Epithelial cell of proximal tubule (primary cell): ENCODE measurements at regions not wholly inside any gene's neighbourhood (a gene's known extent, or its start where the extent isn't known, plus 50 kb on each side); places are given as distances from the start of the nearest gene placed in this dataset.

Experiments
- DNase-seq: peaks from one replicate; pipeline ENCODE4 v3.0.0-alpha.2; 2011; ENCODE audit warnings: low read depth
- H3K4me3 ChIP-seq: 2 replicates; pipeline ENCODE4 v1.5.1; 2011; ENCODE audit warnings: low read depth, mild to moderate bottlenecking, low read length
- CTCF ChIP-seq: conservative IDR thresholded peaks from 2 replicates; pipeline ENCODE4 v1.5.1; 2012; ENCODE audit warnings: low read depth, mild to moderate bottlenecking, low read length

GRCh38 chr4:122517345-122517744 is 60.8 kb upstream of the IL2 start:
- no peak for TF ChIP-seq CTCF
- DNase-seq: no peak
- H3K4me3 ChIP-seq: no peak overlapping the region

GRCh38 chr4:122516376-122516775 is 59.9 kb upstream of the IL2 start:
- H3K4me3 ChIP-seq: no peak overlapping the region
- no peak for DNase-seq
- TF ChIP-seq CTCF: no peak

GRCh38 chr4:122514671-122515070 is 58.1 kb upstream of the IL2 start:
- TF ChIP-seq CTCF: no peak
- H3K4me3 ChIP-seq: no peak overlapping the region
- no peak for DNase-seq

- DNase-seq: no peak
- no peak overlapping the region for H3K4me3 ChIP-seq
- no peak for TF ChIP-seq CTCF
Observed at GRCh38 chr4:122512430-122512829, 55.9 kb upstream of the IL2 start.

- TF ChIP-seq CTCF: no peak
- H3K4me3 ChIP-seq: no peak overlapping the region
- no peak for DNase-seq
Observed at GRCh38 chr4:122508083-122508482, 51.6 kb upstream of the IL2 start.
